GM18502 (cell line): ENCODE measurements at regions not wholly inside any gene's neighbourhood (a gene's known extent, or its start where the extent isn't known, plus 50 kb on each side); places are given as distances from the start of the nearest gene placed in this dataset.
"Not testable (repeated sequence)": the region's sequence is repeated elsewhere in the genome, so short reads cannot be mapped to it uniquely, and the experiment has no call there.

Experiments
- ATAC-seq: cut with Tn5 transposase; IDR thresholded peaks from one replicate; pipeline ENCODE4 v1.9.1; 2021; ENCODE audit warnings: mild to moderate bottlenecking; ENCODE audit not compliant: unreplicated experiment, poor library complexity

DNA sequence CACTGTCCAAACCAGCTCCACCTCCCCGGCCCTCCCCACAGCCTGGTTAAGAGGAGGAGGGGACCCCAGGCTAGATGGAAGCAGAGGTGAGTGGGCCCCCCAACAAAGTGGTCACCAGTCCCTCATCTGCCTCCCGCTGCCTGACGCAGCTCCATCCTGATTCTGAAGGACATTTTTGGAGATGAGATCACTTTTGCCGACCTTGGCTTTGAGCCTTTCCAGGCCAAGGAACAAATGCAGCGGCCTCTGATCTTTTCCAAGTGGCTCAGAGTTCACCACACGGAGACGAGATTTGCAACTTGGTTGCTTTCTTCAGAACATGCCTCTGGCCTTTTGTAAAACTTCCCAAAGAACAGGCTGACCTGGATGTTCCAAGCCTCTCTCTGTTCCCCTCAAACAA is 223.1 kb downstream of the NPHP4 start:
- no peak for ATAC-seq

GRCh38 chr1:5768014-5768413 is 224.2 kb downstream of the NPHP4 start:
- ATAC-seq, result no peak

- ATAC-seq, result not testable (repeated sequence)
Measured at GRCh38 chr1:5766996-5767395, 225.2 kb downstream of the NPHP4 start.

DNA sequence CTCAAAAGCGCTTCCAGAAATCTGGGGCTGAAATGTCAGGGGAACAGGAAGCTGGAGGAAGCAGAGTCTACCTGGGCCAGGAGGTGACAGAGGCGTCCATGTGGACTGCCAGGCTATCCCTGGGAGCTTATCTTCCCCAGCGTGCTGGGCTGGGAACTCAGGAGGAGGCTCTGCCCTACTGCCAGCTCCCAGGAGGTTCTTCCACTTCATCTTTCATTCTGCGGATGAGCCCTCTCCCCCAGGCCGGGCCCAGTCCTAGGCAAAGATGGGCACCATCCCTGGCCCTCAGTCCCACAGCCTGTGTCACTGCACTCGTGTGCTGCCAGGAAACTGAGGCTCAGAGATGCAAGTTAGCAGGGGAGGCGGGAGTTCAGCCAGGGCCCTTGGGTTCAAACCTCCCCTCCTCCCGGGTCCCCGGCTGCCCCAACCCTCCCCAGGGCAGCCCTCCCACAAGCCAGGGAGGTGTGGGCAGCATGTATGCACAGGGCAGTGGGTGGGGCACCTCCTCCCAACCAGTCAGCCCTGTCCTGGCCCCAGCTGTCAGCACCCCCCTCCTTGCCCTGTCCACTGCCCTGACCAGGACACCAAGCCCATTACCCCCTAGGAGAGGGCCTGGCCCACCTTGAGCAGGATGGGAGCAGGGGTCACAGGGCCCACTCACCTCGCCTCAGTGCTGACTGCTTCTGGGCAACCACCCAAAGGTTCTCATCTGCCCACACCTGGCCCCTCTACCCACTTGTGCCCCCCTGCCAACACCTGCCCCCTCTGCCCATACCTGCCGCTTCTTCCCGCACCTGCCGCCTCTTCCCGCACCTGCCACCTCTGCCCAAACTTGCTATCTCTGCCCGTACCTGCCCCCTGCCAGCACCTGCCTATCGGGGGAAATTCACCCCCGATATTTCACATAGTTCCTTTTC is 226.0 kb downstream of the NPHP4 start:
- ATAC-seq, result no peak

GRCh38 chr1:5765483-5765882 is 226.7 kb downstream of the NPHP4 start:
- ATAC-seq, result no peak

DNA sequence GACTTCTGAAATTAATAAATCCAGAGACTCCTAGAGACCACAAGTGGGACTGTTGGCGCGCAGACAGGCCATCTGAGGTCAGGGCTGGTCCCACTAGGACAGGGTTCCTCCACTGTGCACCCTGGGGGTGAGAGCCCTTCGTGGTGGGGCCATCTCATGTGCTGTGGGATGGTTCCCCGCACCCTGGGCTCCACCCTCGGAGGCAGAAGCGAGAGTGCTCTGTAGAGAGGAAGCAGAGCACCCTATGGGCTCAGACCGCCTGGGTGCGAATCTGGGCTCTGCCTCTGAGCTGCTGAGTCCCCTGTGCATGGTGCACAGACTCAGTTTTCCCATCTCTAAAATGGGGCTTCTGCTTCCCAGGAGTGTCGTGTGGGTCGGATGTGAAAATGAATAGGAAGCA is 227.3 kb downstream of the NPHP4 start:
- no peak for ATAC-seq

DNA sequence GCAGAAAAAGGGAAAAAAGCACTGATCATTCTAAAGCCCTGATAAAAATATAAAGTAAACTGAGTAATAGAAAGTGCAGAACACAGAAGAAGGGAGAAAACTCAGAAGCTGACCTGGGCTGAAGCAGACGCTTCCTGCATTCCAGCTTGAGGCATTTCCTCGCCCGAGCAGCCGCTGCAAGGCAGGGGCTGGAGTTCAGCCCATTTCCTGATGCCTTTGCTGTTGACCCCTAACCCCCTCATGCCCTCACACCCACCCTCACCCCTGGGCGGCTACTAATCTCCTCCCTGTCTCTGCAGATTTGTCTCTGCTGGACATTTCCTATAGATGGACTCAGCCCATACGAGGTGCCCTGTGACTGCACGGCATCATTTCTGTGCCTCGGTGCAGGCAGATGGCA is 227.8 kb downstream of the NPHP4 start:
- no peak for ATAC-seq

DNA sequence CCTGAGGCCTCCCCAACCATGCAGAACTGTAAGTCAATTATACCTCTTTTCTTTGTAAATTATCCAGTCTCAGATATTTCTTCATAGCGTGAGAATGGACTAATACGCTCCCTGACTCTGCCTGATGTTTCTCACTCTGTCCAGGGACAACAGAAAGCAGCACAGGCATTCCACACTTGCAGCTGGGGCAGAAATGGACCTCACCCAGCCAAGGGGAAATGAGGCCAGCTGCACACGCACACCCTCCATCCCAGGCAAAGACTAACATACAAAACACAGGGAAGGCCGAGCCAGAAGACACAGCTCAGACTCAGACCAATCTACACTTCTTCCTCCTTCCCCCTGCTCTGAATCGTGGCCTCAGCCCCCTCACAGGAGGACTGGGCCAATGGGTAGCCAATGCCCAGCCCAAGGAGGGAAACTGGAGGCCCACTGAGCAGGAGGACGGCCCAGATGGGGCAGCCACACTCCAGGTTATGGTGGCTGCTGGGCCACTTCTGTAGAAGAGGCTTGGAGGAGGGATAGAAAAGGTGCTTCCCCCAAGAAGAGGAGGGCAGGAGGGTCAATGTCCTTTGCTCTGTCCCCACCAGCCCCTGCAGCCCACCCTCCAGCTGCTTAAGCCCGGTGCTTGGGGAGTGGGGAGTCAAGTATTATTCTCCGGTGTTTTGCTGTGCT is 228.4 kb downstream of the NPHP4 start:
- no peak for ATAC-seq

GRCh38 chr1:5758859-5759578 is 233.2 kb downstream of the NPHP4 start:
- no peak for ATAC-seq

DNA sequence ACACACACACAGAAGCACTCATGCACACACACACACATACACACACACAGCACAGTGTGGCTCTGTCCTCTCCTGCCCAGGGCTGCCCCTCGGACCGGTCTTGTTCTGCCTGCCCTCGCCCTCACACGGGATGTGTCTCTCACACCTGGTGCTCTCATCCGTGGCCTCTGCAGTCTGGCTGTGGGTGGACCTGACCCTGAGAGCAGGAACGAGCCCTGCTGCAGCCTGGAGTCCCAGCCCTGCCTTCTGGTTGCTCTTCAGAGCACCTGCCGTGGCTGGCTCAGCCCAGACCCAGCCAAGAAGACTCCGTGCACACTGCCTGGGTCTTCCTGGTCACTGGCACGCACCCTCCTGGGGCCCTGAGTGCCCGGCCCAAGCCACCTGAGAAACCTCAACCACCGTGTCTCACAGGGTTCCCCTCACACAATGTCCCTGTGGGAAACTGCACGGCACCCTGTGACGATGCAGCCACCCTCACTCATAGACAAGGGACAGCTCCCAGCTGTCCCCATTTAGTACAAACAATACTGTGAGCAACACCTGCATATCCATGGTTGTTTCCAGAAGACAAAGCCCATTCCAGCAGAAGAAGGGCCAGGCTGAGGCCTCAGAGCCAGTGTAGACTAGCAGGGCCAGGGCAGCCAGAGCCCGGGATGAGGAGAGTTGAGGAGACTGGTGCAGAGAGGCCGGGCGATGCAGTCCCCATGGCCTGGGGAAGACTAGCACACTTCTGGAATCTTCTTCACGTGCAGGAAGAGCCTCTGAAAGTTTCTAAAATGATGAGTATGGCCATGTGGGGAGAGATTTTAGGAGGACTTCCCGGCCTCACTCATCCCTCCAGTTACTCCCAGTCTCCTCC is 234.0 kb downstream of the NPHP4 start:
- no peak for ATAC-seq

- no peak for ATAC-seq
Measured at GRCh38 chr1:5757187-5757805, 234.9 kb downstream of the NPHP4 start.

GRCh38 chr1:5756434-5757186 is 235.6 kb downstream of the NPHP4 start:
- ATAC-seq, result no peak

GRCh38 chr1:5755552-5756125 is 236.6 kb downstream of the NPHP4 start:
- no peak for ATAC-seq

- no peak for ATAC-seq
Measured at GRCh38 chr1:5754817-5755551, 237.2 kb downstream of the NPHP4 start.

DNA sequence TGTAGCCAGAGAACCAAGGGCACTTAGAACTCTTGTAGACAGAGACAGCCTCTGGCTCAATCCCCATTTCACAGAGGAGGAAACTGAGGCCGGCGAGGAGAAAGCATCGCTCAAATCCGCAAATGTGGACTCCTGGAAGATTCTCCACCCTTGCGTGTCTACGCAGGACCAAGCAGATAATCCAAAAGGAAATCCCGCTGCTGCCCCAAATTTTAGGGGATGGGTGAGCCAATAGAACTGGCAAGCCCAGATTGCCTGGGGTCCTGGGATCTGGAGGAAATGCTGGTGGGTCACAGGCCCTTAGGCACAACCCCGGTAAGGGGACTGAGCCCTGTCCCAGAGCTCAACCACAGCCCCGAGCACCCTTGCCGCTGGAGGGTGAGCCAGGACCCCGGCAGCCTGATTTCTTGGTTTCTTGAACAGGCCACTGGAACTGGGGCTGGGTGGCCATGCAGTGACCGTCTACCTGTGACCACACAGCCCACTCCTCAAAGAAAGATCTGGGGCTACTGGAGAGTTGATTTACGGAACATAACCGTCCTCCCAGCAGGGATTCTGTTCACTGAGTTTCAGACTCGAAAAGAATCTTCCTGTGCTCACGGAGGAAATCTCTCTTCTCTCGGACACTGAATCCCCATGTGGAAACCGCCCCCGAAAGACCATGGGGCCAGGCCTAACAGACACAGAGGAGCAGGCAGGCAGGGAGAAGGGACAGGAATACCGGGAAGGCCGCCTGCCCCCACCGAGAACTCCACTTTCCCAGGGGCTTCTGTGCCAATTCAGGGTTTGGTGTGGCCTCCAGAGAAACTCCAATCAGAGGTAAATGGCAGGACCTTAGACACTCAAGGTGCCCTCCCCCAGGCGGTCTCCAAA is 238.4 kb downstream of the NPHP4 start:
- ATAC-seq, result no peak

DNA sequence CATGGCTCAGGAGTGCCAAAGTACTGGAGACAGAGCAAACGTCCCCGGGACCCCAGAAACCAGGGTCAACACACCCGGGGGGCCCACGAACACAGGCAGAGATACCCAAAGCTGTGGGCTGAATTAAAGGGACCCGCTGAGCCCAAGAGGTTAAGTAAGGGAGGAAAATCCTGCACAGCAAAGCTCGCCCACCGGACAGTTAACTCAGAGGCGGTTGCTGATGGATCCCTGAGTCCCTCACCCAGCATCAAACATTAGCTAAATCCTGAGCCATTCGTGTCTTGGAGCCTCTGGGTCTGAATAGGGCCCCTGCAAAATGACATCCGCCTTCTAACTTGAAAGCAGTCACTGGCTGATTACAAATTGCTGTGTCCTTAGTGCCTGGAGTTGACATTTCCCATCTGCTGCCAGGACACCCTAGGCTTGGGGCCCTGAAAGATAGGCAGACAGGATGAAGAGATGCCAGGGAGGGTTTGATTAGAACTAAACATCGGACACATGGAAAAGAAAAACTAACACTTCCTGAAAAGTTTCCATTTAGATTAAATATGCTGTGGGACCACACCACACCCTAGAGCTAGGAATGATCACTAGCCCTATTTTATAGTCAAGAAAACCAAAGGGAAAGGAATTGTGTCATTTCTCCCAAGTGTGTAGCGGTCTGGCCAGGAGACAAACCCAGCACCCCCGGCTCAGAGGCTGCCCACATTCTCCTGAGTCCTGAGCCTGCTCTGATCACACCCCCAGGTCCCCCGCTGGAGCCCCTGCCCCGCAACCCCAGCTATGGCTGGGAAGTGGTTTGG is 239.3 kb downstream of the NPHP4 start:
- ATAC-seq, result no peak
